Stimulated activated CD4-positive, alpha-beta T cell treated with anti-CD3 and anti-CD28 coated beads, Interleukin-12 subunit alpha, Interleukin-12 subunit beta, amount 100 ng/mL, for 24 hours (primary cell): ENCODE measurements at regions not wholly inside any gene's neighbourhood (a gene's known extent, or its start where the extent isn't known, plus 50 kb on each side); places are given as distances from the start of the nearest gene placed in this dataset.

Experiments used
- DNase-seq, 2 experiments: peaks; one replicate each; pipeline ENCODE4 v3.0.0-alpha.2; 2020; ENCODE audit warnings: low read depth in 2 of 2

GRCh38 chr17:12438813-12439586 is 226.7 kb upstream of the MYOCD start:
- no peak for DNase-seq

- DNase-seq = no peak
These were observed 220.4 kb upstream of the MYOCD start for GRCh38 chr17:12445331-12445730.

GRCh38 chr17:12457493-12457892 is 208.2 kb upstream of the MYOCD start:
- DNase-seq = no peak

DNA sequence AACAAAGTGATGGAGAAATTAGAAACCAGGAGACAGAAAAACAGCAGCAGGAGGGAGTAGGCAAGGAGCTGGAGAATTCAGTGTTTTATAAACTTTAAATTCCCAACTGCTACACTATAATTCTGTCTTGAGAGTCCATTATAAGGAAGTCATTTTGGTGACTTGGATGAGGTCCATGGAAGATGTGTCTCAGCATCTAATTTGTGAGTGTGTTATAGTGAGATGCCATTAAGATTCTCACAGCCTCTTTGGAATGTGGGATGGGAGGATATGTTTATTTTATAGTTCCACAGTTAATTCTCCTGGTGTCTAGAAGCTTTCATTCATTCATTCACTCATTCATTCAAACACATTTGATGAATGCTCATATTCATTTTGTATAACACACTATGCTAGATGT is 206.0 kb upstream of the MYOCD start:
- DNase-seq = no peak

DNA sequence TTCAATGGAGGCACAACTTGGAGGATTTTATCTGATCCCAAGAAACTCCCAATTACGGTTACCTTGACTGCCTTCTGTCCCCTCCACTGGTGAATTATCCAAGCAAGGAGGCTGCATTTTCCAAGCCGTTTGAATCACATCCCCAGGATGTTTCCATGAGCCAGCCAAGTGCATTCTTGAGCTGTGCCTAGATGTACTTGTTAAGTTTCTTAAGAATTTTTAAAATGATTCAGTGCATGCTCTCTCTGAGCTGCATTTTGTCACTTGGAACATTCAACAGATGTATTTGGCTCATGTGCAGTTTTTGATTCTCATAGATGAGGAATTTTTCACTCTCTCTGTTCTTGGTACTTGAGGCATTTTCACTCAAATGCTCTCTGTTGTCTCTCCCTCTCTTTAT is 202.6 kb upstream of the MYOCD start:
- no peak for DNase-seq

GRCh38 chr17:12472252-12473173 is 193.2 kb upstream of the MYOCD start:
- DNase-seq = no peak

DNA sequence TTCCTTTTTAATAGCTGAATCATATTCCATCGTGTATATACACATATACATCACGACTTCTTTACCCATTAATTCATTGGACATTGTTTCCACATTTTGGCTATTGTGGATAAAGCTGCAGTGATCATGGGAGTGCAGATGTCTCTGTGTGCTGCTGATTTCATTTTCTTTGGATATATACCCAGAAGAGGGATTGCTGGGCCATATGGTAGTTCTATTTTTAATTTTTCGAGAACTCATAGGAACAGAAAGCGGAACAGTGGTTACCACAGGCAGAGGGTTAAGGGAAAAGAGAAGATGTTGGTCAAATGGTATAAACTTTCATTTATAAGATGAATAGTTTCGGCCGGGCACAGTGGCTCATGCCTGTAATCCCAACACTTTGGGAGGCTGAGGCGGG is 187.4 kb upstream of the MYOCD start:
- no peak for DNase-seq

DNA sequence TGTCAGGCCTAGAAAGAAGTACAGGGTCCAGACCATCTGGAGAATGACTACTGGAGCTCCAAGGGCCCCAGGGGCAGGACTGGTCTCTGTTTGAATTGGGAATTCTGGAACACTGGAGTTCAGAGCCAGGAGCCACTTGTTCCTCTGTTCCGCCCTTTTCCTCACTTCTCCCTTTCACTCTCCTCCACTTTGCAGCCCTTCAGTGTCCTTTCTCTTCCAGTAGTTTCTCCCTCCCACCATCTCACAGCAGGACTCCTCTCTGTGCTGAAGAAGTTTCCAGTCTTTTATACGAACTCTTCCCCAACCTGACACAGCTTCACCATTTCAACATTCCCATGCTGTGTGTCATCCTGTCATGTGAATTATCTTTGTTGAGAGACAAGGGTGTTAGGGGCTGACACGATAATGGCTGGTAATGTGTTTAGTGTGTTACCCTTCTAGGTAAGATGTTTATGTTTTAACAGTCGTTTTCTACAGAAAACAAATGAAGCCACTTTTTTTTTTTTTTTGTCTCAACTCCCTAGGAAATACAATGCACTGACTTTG is 180.3 kb upstream of the MYOCD start:
- no peak for DNase-seq

DNA sequence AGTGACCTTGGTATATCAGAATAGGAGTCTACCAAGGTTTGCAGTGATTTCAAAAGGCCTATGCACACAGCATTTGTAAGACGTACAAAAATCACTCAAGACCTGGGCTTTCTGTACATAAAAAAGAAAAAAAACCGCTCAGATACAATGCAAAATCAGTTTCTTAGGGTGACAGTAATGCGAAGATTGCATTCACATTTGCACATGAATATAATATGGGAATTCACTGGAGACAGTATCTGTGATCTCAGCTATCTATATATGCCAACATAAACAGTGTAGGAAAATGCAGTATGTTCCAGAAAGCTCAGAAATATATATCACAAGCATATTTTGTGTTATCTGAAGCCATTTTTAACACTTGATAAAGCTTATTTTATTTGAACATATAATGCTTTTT is 176.4 kb upstream of the MYOCD start:
- no peak for DNase-seq

- no peak for DNase-seq
These were observed 173.2 kb upstream of the MYOCD start for GRCh38 chr17:12492450-12492849.

GRCh38 chr17:12505866-12506265 is 159.8 kb upstream of the MYOCD start:
- no peak for DNase-seq

DNA sequence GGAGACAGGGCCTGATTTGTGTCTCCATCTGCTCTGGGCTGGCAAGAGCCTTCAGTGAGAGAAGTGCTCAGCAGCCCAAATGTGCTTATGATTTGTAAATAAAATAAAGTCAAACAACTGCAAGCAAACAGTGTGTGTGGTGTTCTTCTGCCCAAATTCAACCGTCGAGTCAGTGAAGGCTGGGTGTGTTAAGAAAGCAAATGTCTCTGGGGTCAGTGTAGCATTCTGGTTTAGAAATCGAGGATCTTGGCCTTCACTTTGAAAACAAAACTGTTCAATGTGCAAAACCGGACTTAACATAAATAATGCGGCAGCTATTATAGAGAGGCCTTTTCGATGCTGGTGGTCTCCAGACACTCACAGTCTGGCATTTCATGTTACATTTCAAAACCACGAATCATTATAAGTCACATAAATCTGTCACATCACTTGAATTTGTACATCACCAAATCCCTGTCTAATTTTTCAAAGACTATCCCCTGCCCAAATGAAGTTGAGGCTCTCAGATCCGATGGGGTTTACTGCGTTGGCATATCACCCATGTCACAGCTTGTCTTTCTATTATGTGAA is 158.6 kb upstream of the MYOCD start:
- no peak for DNase-seq

GRCh38 chr17:12509801-12510200 is 155.9 kb upstream of the MYOCD start:
- DNase-seq = no peak

DNA sequence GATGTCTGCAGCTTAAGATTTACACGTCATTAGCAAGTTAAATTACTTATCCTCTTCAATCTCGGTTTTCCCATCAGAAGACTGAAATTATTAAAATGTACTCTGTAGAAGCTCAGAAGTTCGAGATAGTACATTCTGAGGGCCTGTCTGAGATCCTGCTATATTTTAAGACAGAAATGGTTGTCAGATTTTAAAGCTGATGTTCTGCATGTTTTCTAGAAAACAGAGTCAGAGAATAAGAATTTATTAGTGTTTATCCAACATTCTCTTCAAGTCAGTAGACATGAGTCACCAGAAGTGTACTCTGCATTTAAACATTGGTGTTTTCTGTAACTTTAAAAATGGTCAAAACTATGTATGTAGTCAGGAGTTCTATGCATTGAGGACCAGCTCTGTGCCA is 155.2 kb upstream of the MYOCD start:
- no peak for DNase-seq

- no peak for DNase-seq
These were observed 152.9 kb upstream of the MYOCD start for GRCh38 chr17:12512694-12513355.

DNA sequence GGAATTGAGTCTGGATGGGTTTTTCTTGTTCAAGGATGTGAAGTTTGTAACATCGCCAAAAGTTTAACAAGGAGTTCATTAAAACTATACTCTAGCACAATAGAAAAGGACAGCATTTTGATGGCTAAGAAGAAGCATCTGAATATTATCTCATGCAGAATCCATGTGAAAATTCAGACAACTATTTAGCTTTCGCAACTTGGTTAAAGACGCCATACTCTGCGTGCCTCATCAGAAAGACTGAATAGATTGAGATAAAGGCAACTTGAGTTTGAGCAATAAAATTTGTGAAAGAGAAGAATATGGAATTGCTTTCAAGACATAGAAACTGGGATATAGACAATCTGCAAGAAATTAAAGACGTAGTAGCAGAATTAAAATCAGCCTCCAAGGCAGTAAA is 151.1 kb upstream of the MYOCD start:
- DNase-seq = no peak

- no peak for DNase-seq
These were observed 145.6 kb upstream of the MYOCD start for GRCh38 chr17:12519956-12520594.

GRCh38 chr17:12521416-12521815 is 144.3 kb upstream of the MYOCD start:
- no peak for DNase-seq

DNA sequence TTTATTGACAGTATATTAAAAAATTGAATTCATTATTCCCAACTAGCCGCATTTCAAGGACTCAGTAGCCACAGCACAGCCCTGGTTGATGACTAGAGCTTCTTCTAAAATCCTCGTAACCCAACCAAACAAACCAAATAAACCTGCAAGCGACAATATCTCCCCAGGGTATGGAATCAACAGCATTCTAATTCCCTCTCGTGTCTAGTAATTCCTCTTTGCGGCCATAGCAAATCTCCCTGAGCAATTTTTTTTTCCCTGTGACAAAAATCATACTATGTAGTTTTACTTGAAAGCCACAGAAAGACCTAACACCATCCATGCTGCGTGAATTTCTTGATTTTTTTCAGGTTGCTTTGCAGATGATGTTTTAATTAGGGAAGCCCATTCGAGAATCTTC is 143.4 kb upstream of the MYOCD start:
- no peak for DNase-seq

DNA sequence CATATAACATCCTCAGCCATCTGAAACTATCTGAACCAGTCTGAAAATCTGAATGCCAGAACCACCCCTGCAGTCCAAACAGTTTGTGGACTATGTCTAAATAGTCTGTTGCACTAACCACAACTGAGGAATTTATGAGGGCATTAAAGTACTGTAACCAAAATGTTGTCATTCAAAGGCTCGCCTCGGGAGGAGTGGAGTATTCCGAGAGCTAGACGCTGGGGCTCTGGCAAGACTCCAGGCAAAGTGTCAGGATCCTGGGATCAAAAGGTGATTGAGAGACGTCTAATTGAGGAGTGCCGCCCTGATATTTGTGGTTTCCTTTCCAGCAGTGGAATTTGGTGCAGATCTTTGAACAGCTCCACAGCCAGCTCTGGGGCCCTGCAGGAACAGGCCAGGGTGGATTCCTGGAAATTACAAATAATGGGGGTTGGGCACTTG is 142.9 kb upstream of the MYOCD start:
- DNase-seq = no peak

GRCh38 chr17:12523244-12523643 is 142.4 kb upstream of the MYOCD start:
- DNase-seq = no peak
